Activated effector memory CD4-positive, alpha-beta T cell treated with anti-CD3 and anti-CD28 coated beads, Interleukin-2, amount 50 U/mL, for 16 hours (primary cell): ENCODE measurements at regions not wholly inside any gene's neighbourhood (a gene's known extent, or its start where the extent isn't known, plus 50 kb on each side); places are given as distances from the start of the nearest gene placed in this dataset.

Experiments
- DNase-seq: peaks from one replicate; pipeline ENCODE4 v3.0.0-alpha.2; 2020

DNA sequence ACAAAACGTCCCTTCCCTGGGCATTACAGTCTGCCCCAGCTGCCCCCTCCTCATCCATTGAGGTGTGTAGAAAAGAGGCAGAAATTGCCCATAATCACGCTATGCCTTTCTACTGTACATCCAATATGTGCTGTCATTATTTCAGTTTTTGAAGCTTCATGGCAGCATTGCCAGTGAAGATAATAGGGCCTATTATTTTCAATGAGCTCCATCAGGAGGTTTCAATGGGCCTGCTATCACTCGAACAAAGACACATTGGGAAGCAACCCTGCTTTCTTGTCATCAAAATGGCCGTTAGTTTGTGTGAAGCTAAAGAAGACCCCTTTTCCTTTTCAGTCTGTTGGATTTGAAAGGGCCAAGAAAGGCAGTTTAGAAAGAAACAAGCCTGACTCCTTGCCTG lies 653.8 kb downstream of the NOVA1 start:
- no peak for DNase-seq

DNA sequence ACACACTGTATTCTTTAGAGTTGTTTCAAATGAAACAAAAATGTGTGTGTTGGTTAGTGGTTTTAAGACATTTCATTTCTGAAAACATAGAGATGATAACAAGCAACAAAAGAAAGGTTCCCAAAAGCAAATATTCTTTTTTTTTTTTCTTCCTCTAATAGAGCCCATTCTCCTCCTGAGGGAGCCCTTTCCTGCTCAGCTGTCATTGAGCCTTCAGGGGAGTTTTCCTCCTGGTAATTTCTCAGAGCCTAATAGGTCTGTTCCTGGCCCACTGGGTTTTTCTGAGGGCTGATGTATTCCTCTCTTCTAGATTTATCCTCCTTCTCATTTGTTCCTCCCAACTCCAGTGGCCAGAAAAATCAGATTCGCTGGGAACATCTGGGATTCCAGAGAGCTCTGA lies 654.5 kb downstream of the NOVA1 start:
- no peak for DNase-seq

DNA sequence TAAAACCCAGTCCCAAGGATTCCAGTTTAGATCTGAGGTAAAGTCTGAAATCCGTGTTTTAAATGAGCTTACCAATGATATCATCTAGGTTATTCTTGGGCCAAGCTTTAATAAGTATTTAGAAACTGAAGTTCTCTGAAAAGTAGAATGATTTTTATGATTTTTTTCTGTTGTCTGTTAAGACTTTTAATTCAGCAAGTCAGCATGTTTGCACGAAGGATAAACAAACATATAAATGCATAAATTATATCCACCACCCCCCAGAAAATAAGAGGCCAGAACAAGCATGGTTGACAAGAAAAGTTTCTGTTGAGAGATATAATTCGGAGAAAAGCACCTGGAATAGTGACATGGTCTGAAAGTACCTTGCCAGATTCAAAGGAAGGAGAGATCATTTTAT lies 655.7 kb downstream of the NOVA1 start:
- DNase-seq = no peak

DNA sequence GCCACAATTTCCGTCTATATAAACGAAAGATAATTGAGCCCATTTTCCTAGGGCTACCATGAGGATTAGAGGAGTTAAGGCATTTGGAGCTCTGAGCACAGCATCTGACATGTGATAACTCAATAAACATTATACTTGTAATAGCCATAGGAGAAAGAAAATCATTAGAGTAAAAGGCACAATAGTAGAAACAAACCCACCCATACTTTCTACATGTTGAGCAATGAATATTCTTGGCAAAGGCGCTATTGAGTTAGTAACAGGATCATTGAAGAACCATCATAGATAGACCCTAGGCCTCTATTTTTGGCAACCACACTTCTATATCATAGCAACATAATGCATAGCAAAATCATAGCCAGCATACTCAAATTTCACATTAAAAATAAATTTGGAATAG lies 664.1 kb downstream of the NOVA1 start:
- DNase-seq = no peak

DNA sequence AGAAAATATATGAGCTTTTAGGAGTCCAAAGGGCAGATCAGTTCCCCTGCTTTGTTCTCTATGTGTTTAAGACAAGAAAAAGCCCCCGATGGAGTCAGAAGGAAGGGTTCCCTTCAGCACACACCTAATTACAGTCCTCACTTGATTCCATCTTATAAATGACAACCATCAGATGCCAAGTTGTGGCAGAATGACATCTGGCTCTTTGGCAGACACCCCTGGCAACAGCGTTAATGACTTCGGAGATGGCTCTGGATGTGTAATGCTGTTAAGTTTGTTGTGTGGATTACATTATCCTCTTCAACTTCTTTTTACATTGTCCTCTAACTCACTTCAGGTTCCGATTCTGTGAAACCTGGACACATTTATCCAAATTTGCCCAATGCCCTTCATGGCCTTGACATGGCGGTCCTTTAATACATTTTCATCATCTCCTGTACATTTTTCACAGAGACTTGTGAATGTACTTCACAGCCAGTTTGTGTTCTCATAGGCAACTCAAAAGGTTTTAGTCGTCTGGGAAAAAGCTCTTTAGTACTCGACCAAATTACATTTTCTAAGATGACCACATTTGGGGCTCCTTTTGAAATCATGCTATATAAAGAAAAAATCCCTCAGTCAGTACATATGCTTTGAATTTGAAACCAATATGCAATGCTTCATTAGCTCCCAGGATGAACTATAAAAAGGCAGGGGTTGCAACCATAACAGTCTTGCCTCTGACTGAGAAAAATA lies 667.8 kb downstream of the NOVA1 start:
- no peak for DNase-seq

DNA sequence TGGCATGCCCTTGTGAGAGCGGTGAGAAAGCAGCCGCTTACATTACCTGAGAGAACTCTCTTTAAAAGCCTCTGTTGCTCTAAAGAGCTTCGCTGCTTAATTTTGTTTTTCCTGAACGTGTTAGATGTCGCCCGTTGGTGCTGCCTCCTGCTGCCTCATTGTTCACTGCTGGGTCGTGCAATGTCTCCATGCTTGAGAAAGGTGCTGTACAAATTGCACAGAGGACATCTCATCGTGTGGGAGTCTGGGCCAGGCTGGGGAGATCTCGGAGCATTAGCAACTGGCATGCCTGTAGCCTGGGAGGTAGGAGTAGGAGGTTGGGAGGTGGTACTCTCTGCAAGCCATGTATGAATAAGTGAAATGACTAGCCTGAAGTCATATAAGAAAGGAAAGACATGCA lies 686.0 kb downstream of the NOVA1 start:
- no peak for DNase-seq

DNA sequence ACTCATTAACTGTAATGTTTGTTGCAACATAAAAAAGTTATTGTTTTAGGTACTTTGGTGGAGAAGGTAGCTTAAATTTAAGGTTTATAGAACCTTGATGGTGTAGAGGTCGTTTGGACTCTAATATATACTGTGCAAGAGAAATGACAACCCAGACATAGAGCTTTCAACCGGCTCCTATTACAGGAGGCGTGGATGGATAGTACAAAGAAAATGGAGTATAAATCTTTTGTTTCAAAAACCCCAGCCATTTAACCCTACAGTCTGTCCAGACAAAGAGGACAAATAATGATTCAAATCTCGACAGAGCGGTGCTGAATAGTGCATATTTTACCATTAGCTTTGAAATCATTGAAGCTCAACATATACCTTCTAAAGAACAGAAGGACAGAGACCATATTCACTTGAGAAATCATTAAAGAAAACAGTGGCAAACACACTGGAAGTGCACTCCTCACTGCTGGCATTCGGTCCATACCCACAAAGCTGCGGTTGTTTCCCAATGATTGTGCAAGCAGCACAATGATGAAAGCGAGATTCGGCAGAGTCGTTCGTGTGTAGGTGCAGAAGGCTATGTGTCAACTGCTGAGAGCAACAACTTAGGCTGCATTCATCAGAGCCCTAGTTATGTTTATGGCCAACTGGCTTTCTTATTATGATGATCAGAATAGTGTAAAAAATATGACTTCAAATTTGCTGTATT lies 688.6 kb downstream of the NOVA1 start:
- DNase-seq = no peak

DNA sequence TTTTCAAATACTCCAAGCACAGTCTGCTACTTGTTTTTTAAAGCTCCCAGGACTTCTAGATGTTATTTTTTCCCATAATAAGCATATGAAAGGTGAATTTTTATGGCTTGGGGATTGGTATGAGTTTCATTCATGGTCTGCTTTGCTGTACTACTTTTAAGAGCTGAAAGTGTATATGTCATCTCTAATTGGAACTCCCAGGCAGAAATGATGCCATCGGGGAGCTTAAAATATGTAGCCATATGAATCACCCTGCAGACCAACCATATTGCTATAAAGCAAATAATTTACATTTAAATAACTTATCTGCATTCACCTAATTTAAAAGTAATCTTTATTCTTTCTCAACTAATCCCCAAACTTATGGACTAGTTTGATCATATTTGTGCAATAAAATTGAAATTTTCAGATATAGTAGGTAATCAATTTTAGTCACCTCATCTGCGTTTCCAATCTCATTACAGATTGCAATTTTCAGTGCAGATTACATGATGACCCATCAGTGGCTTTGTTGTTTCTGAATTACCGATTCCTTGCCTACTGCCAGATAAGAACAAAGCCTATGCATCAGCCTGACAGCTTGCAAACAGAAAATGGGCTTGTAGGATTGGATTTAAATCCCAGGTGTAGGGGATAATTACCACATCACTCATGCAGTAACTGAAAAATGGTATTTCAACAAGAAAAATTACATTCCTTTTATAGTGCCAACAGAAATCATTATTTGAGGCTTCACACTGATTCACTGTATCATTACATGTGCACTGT lies 689.4 kb downstream of the NOVA1 start:
- DNase-seq = no peak

DNA sequence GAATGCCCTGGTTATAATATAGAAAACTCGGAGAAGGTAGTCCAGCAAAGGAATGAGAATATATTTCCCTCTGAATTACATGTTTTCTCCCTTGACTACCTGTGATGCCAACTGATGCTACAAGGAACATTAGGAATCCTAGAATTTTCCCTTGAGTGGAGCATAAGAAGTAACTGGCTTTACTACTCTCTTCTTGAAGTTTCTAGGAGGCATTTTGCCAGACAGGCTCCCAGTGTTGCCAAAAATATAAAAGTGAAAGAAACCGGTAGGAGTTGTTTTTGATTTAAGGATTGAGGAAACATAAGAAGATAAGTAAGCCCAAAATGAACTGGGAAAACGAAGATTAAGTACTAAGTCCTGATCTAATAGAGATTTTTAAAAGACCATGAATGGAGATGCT lies 693.4 kb downstream of the NOVA1 start:
- no peak for DNase-seq

DNA sequence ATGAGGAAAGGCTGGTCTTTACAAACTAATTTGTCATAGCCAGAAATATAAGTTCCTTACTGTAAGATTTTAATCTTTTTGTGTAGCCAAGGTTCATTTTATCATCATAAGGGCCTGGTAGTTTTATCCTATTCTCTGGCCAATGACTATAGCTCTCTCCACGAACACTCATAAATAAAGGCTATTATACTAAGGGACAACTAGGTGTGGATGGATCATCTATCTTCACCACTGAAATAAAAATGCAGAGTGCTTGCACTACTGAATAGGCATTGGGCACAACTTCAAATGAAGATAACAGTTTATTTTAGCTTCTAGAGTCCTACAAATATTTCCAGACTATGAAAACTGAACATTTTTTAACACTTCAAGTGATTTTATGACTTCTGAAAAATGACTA lies 698.6 kb downstream of the NOVA1 start:
- no peak for DNase-seq

DNA sequence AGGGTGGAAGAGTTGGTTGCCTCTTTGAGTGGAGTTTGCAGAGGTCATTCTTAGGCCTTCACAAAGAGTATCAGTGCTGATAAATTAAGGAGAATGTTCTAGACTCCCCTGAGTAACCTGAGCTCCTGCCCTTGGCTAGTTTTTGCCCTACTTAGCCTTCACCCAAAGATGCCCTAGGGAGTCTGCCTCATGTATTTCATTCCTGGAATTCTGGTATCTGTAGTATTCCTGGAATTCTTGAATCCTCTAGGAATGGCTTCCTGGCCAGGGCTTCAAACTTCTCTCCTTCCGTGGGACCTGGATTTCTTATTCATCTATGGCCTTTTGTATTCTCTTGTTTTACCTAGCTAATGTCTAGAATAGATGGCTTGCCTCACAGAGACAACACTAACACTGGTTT lies 701.1 kb downstream of the NOVA1 start:
- no peak for DNase-seq

DNA sequence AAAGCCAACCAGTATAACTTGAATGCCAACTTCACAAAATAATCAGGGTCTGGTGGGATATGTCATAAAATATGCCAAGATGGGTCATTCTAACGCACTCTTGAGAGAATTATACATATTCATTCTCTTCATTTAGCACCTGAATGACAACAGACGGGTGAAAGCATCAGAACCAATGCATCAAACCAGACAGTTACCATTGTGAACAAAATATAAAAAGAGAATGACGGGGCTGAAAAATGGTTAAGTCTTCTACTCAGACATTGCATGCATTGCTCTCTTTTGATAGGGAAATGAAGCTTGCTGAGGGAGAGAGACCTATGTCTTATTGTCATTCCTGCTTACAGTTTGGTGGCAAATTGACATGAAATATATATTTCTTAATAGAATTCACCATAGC lies 702.1 kb downstream of the NOVA1 start:
- DNase-seq = no peak

DNA sequence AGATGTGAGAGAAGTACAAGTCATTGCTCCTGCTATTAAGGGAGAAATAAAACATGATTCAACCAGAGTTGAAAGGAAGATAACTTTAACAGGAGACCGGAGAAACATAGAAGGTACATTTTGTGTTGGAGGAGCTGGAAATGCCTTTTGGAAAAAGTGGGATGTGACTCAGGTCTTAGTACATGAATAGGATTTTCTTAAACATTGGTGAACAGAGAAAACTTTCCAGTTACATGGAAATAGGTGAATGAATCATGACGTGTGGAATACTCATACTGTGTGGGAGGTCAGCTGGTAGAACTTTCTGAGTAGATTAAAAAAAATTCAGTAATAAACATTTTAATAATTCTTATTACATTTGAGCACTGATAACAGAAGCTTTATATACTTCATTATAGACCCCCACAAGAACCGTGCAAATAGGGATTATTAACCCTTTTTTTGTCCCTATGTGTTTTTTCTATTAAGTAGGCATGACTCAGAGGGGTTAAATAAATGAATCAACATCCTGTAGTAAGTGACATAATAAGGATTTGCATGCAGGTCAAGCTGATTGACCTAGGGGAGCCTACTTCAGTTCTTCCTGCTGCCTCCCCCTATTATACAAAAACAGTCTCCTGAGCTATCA lies 710.5 kb downstream of the NOVA1 start:
- no peak for DNase-seq

DNA sequence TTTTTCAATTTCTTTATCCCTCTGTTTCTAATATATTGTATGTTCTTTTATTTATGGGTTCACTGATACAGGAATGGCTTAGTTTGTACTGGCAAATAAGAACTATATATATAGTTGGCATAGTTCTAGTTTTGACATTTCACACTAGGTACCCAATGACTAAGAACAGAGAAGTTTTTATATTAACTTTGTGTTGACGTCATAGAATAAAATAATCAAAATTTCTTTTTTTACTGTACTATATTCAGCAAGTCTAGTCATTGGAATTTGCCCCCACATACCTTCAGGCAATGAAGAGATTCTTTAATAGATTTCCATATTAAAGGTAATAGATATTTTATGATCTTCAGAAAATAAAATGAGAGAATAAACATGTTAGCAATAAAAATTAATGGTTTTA lies 713.2 kb downstream of the NOVA1 start:
- no peak for DNase-seq

DNA sequence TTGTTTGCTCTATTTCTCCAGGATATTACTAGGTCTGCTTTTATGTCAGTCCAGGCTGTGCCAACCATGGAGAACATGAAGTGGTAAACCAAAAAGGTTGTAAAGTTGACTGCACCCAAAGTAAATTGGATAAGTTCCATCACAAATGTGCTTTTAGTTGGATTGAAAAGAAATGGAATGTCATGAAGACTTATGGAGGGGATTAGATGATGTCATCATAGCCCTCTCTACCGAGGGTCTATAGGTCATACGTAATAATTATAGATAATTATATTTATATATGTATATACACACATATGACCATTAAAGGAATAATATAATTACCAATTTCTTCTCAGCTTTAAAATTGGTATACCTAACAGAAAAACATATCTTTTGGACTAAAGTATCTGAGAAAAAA lies 714.9 kb downstream of the NOVA1 start:
- DNase-seq = no peak

DNA sequence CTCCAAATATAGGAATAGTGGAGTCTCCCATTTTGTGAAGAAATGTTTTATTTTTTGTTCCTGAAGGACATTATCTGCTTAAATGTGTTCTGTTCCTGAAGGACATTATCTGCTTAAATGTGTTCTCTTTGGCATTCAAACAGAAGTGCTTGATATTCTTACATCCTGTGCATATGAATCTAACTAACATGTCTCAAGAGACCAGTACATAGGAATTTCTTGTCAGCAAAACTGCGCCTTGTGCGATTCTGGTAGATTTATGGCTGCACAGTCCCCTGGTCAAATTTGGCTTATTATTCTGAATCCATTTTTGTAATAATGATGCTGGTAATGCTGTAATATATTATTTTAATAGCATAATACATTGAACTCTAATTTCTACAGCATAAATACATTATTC lies 722.4 kb downstream of the NOVA1 start:
- no peak for DNase-seq

DNA sequence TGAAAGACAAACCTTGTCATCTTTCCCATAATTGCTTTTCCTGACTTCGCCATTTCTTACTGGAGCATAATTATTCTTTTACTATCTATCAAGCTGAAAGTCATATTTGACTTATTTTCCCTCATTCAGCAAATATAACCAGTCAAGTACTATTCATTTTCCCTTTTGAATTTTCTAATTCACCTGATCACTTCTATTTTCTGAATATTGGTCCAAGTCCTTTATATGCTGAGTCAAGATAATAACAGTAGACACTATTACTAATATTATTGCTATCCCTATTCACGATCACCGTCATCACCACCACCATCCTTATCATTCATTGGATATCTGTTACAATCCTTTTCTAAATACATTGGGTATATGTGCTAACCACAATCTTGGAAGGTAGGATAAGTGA lies 728.0 kb downstream of the NOVA1 start:
- no peak for DNase-seq

DNA sequence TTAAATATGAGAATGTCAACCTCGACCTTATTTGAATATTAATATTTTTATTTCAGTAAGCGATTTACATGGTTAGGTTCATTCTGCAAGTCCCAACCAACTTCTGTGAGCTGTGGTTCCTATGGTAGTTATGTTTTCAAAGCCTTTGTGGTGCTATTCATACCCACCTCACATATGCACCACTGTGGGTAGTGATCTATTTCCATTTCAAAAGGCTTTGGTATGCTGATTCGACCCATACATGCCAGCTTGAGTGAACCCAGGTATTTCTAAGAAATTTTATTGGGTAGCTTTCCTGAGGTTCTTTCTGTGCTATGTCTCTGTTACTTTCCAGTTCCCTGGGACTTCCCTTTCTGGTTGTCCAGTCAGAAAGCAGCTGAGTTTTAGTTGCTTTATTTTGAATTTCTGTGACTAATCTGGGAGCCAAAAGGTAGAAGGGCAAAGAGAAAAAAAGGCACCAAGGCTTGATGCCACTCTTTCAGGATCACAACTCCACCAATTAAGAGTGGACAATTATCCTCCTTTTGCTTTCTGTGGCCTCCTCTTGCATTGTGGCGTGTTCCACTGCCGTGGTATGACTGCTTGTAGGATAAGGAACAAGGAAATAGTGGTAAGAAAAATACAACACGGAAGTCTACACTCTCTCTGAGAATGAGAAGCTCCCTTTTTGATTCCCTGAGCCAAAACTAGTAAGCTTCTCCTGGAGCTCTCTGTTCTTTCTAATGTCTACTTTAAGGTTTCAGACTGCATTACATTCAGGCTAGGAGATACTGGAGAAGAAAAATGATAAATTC lies 729.1 kb downstream of the NOVA1 start:
- no peak for DNase-seq

DNA sequence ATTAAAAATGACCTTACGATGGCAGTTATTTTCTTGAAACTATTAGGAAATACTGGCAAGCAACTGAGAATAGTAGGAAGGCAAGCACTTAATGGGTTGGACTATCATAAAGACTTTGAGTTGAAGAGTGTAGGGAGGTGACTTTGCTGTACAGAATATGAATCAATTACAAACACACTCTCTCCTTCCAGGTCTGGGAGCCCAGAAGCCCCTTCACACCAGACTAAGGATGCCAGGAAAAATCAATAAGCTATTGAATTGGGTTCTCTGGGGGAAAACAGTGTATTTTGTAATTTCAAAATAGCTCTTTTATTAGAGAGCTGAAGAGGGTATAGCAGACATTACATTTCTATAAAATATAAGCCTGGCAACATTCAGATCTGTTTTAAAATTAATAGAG lies 736.4 kb downstream of the NOVA1 start:
- no peak for DNase-seq

DNA sequence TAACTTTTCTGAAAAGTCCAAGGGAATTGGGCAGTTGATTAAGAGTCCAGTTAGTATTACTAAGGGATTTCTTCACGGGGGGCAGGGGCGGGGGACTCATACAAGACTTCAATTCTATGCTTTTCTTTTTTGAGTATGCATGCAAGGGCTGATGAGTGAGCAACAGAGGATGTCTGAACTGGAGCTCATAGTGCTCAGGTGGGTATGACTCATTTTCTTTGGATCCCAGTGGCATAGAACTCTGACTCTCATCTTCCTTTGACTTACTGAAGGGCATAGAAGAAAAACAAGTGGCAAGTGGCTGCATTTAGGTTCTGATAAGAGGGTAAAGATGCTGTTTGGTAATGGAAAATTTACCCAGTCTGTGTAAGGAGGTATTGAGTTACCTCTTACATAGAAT lies 749.2 kb downstream of the NOVA1 start:
- no peak for DNase-seq

DNA sequence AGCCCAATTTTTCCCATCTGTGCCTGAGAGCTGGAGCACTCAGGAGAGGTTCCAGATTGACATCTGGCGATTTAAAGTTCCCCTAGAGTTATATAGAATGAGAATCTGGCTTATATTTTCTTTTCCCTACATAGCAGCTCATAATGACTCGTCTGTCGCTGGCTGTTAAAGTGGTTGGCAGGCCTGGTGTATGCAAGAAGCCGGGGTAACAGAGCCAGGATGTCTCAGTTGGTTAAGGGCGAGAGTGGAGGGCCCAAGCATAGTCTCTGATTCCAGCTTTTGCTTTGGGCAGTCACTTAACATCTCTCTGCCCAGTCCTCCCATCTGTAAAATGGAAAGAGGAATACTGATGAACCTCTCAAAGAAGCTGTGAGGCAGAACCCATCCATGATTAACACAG lies 751.6 kb downstream of the NOVA1 start:
- no peak for DNase-seq
